ENCODE measurements at regions not wholly inside any gene's neighbourhood (a gene's known extent, or its start where the extent isn't known, plus 50 kb on each side); places are given as distances from the start of the nearest gene placed in this dataset.
"Not testable (repeated sequence)": the region's sequence is repeated elsewhere in the genome, so short reads cannot be mapped to it uniquely, and the experiment has no call there.

DNA sequence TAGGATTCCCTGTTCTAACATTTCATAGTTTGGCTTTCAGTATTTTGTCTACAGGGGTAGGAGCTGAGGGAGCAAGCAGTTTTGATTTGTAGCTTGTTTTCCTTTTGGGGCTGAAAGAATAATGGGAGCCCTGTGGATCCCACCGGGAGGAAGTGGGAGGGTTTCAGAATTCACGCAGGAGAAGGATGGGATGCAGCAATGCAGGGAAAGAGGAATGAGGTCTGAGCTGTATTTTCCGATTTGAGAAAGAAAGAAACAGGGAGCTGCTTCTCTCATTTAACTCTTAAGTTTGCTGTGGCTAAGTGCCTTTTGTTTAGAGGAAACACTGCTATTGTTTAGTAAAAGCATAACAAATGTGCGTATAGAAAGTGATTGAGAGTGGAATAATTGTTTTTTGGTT is 141.0 kb downstream of the ADCYAP1 start:
- no peak for DNase-seq (ENCODE audit: low read depth in 3 of 3)

DNA sequence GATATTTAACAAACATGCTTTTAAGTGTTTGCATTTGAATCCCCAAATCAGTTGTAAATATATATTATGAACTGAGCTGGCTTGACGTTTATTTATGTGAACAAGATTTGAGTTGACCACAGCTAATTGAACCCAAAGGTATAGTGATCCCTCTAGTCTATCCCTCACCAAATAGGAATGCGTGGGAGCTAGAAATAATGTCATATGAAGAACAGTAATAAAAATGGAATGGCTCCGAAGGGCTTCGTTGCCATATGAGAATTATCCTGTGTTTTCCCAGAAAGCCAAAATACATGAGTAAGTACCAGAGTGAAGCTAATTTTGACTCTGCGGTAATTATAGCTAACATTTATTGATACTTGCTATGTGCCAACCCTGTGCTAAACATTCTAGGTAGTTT is 142.7 kb downstream of the ADCYAP1 start:
- DNase-seq (ENCODE audit: low read depth in 3 of 3): no peak

DNA sequence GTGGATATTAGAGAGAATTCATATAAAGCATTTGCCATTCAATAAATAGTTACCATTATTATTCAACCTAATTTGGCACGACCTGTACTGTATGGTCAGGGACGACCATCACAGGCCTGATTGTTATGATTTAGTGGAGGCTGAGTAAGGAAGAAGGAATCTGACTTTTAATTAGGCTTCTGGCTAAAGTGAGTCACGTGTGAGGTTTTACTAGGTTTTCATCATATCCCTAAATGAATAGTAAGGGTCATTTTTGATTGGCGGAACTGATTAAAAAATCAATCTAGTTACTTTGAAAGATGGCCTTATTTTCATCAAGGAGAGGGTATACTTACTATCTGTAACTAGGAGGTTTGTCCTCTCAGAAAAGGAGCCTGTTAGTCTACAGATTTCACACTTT is 143.4 kb downstream of the ADCYAP1 start:
- no peak for DNase-seq (ENCODE audit: low read depth in 3 of 3)

DNA sequence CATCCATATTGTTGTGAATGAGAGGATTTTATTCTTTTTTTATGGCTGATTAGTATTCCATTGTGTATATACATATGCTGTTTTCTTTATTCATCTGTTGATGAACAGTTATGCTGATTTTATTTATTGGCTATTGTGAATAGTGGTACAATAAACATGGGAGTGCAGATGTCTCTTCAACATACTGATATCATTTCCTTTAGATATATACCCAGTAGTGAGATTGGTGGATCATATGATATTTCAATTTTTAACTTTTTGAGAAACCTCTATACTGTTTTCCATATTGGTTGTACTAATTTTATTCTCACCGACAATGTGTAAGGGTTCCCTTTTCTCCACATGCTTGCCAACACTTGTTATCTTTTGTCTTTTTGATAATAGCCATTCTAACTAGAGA is 144.5 kb downstream of the ADCYAP1 start:
- DNase-seq (ENCODE audit: low read depth in 3 of 3): no peak

DNA sequence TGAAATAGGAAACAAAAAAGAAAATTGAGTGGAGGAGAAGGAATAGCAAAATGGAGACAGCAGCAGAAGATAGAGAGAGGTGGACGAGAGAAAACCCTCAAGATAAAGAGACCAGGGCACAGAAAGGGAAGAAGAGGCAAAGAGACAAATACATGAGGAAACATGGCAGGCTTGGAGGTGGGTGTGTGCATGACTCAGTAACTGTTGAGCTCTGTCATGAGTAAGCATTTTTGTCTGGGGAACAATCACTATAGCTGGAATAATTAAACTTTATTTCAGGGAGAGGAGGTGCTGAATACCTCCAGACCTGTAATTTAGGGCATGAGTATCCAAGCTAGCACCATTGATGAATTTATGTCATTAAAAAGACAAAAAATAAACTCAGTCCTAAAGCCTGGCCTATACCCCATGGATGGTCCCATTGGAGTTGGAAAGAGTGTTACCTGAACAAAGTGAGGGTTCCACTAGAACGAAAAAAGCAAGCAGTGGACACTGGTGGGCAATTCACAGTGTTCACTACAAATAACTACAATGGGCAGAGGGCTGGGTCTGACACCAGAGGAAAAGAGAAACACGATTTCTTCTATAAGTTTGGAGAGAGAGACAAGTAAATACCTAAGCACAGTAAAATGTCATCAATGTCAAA is 145.5 kb downstream of the ADCYAP1 start:
- no peak for DNase-seq (ENCODE audit: low read depth in 3 of 3)

DNA sequence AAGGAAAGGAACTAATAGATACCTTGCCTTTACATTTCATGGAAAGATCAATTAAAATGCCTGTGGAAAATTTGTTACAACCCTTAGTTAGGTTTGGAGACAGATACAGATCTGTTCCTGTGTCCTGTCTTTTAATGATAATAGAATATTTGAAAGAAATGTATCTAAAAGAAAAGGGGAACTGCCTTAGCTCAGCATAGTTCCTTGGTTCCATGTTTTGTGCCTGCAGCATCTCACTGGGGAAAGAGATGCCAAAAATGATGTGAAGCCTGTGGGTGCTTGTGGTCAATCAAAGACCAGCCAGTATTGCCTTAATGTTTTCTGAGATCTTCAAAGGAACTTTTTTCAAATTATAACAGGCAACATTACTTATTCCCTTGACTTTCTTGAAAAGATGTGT is 147.6 kb downstream of the ADCYAP1 start:
- no peak for DNase-seq (ENCODE audit: low read depth in 3 of 3)

DNA sequence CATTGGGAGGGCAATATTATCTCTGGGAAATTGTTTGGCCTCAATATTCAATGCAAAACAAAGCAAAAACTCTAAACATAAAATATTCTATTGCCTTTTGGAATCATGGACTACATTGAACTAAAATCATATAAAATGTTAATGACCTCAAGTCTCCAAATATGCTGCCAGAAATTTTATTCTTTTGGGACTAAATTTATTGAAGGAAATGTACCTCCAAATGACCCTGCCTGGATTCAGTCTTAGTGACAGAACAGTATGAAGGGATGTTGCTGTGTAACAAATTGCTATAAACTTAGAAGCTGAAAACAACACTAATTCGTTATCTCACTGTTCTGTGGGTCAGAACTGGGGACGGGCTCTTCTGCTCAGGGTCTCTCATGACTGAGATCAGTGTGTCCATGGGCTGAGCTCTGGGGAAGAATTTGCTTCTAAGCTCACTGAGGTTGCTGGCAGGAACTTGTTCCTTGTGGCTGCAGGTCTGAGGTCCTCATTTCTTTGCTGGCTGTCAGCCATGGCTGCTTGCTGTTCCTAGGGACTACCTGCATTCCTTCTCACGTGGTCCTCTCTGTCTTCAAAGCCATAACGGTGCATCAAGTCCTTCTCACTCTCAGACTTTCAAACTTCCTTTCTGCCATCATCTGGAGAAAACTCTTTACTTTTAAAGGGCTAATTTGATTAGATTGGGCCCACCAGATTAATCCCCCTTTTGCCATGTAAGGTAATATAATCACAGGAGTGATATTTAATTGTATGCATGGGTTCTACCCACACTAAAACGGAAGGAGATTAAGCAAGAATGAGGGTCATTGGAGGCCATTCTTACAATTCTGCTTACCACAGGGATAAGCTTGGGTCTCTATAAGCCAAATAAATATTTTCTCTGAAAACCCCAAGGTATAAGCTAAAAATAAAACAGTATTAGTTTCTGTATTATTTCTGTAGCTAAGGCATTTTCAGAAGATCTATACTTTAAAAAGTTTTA is 149.0 kb downstream of the ADCYAP1 start:
- DNase-seq (ENCODE audit: low read depth in 3 of 3): no peak

DNA sequence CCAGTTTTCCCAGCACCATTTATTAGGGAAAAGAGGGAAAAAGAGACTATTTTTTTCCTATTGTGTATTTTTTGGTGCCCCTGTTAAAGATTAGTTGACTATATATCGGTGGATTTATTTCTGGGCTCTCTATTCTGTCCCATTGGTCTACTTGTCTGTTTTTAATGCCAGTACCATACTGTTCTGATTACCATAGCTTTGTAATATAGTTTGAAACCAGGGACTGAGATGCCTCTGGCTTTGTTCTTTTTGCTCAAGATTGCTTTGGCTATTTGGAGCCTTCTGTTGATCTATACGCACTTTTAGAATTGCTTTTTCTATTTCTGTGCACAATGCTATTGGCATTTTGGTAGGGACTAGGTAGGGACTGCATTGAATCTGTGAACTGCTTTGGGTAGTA is 151.7 kb downstream of the ADCYAP1 start:
- no peak for DNase-seq (ENCODE audit: low read depth in 3 of 3)

DNA sequence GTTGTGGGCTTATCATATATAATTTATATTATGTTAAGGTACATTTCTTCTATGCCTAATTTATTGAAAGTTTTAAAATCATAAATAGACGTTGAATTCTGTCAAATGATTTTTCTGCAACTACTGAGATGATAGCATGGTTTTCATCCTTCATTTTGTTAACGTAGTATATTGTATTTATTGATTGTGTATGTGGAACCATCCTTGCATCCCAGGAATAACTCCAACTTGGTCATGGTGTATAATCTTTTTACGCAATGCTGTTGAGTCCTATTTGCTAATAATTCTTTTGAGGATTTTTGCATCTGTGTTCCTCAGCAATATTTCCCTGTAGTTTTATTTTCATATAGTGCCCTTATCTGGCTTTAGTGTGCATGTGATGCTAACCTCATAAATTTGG is 152.7 kb downstream of the ADCYAP1 start:
- no peak for DNase-seq (ENCODE audit: low read depth in 3 of 3)

DNA sequence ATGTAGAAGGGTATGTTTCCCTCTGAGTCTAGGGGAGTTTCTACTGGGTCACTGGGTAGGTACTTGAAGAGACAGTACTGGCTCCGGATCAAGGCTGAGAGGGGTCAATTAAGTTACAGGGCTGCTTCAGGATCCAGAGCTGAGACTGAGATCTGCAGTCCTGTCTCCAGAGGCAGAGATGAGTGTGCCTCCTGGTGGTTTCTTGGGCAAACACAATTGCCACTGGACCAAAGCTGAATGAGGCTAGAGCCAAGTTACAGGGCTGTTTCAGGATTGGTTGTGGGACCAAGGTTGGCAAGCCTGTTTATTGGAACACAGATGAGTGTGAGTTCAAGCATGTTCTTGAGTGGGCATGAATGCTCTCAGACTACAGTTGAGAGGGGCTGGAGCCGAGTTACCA is 157.9 kb downstream of the ADCYAP1 start:
- DNase-seq (ENCODE audit: low read depth in 3 of 3): no peak

DNA sequence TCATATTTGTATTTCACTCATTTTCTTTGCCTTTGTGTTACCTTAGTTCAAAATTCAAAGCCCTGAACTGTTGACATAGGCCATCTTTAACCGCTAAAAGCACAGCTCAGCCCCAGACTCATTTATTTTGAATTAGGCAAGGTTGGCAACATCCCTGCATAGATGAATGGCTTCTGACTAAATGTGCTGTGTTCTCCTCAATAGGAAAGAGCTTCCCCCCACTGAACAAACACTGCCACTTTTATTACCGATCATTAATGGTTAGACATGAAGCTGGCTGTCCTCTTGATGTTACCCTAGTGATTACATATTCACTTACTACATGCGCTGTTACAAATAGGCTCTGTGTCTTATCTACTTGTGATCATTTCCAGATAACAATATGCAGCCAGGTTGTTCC is 170.7 kb downstream of the ADCYAP1 start:
- DNase-seq (ENCODE audit: low read depth in 3 of 3): no peak

DNA sequence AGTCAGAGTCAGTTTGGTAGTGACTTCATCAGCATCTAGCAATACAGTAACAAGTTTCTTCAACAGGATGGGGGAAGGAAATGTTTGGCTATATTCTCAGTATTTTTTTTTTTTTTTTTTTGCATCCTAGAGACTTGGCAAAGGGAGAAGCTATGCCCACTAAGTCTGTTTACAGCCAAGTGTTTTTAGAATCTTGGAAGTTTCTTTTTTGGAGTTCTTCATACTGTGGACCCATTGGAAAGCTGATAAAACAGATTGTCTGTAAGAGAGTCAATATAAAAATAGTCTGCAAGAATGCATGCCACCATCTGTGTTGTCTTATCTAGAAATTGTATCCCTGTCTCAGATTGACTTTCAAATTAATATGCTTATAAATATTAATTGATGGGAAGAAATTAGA is 171.2 kb downstream of the ADCYAP1 start:
- DNase-seq (ENCODE audit: low read depth in 3 of 3): no peak

DNA sequence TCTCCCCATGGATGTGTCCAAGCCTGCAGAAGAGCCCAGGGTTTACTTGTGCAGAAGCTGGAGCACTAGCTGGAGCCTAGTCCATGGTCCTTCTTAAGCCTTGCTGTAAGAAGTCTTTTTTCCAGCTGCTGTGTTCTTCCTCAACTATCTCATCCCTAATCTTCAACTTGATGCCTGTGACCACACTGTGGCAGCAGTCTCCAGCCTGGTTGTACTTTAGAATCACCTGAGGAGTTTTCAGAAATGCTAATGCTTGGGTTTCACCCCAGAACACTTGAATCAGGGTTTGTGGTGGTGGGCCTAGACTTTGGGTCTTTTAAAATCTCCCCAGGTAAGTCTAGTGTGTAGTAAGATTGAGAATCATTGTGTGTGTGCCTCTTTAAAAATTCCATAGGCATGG is 173.6 kb downstream of the ADCYAP1 start:
- DNase-seq (ENCODE audit: low read depth in 3 of 3): no peak

DNA sequence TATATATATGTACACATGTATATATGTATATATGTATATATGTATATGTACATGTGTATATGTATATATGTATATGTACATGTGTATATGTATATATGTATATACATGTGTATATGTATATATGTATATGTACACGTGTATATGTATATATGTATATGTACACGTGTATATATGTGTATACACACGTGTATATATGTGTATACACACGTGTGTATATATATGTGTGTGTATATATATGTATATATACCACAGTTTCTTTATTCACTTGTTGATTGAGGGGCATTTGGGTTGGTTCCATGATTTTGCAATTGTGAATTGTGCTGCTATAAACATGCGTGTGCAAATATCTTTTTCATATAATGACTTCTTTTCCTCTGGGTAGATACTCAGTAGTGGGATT is 179.0 kb downstream of the ADCYAP1 start:
- DNase-seq (ENCODE audit: low read depth in 3 of 3): not testable (repeated sequence)

DNA sequence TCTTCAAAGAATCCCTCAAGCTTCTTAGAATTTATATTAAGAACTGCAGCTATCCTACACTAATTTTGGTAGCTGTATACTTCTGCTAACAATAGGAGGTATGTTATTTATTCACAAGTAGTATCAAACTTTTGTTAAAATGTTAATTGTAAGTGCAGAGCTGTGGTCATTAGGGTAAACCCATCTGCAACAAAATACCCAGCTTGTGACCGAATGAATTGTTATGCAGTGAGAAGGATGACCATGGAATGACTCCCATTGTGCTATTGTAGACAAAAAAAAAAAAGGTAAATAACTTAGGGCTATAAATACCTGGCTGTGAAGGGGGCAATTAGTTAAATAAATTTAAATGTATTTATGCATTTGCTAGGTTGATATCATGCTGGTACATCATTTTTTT is 186.1 kb downstream of the ADCYAP1 start:
- DNase-seq (ENCODE audit: low read depth in 3 of 3): no peak

DNA sequence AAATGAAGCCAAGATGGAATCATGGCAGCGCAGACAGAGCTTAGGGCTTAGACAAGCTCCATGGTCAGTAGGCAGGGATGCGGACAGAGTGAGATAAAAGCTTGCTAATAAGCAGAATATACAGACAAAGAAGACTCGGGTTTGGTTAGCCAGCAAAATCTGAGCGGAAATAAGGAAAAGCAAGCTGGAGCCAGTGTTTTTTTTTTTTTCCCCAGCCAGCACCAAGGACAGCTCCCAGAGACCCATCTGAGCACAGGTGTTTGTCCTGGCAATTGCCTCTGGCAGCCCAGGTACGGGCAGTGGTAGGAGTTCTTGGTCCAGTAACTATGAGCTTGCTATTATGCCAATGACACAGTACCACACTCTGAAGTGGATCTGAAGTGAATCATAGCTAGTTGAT is 187.6 kb downstream of the ADCYAP1 start:
- no peak for DNase-seq (ENCODE audit: low read depth in 3 of 3)

DNA sequence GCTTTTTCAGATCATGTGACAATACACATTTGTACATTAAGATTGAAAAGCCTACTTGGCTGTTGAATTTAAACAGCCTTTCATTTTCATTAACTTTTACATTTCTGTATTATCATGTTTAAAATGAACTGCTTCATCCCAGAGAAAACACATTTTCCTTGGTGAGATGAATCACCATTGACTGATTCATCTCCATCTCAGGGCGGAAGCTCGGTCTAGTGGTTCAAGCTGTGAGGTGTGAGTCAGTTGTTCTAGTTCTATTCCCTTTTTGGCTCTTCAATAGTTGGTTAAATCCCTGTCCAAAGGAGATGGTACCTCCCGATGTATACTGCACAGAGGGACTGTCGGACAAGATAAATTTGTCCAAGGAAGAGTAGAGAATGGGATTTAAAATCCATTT is 189.7 kb downstream of the ADCYAP1 start:
- DNase-seq (ENCODE audit: low read depth in 3 of 3): no peak

DNA sequence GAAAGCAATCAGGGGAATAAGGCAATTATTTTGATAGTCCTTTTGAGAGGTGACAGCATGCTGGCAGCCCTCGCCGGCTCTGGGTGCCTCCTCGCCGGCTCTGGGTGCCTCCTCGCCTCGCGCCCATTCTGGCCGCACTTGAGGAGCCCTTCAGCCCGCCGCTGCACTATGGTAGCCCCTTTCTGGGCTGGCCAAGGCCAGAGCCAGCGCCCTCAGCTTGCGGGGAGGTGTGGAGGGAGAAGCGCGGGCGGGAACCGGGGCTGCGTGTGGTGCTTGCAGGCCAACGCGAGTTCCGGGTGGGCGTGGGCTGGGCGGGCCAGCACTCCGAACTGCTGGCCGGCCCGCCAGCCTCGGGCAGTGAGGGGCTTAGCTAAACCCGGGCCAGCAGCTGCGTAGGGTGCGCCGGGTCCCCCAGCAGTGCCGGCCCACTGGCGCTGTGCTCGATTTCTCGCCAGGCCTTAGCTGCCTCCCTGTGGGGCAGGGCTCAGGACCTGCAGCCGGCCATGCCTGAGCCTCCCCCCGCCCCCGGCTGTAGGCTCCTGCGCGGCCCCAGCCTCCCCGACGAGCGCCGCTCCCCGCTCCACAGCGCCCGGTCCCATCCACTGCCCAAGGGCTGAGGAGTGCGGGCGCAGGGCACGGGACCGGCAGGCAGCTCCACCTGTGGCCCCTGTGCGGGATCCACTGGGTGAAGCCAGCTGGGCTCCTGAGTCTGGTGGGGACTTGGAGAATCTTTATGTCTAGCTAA is 193.5 kb downstream of the ADCYAP1 start:
- not testable (repeated sequence) for DNase-seq (ENCODE audit: low read depth in 3 of 3)

DNA sequence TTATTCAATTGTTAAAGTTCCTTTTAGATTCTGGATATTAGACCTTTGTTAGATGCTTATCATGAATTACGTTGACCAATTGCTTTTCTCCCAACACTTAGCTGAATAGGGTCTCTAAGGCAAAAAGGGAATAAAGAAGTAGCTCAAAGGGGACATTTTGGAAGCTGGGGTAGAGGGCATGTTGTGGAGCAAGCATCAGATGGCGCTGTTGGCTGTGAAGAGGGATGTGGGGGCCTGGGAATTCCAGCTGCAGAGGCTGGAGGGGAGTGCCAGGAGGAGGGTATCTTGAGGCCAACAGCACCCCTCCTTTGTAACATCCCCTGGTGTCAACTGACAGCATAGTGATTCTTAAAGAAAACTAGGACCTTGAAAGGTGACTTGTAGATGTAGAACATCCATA is 198.2 kb downstream of the ADCYAP1 start:
- no peak for DNase-seq (ENCODE audit: low read depth in 3 of 3)

DNA sequence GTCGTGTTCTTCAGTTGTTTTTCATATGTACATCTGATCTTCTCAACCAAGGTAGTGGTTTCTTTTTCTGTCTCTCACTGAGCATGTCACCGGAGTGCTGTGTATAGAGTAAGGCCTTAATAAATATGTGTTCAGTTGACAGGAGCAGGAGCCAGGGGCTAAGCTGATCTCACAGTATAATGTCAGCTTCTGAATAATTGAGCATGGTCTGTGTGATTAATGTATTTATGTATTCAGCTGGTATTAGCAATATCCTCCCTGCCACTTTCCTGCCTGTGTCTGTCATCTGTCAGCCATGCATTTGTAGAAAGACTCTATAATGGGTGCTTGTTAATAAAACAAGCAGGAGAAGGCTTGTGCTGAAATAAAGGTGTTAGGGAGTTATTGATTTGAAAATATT is 198.9 kb downstream of the ADCYAP1 start:
- no peak for DNase-seq (ENCODE audit: low read depth in 3 of 3)

DNA sequence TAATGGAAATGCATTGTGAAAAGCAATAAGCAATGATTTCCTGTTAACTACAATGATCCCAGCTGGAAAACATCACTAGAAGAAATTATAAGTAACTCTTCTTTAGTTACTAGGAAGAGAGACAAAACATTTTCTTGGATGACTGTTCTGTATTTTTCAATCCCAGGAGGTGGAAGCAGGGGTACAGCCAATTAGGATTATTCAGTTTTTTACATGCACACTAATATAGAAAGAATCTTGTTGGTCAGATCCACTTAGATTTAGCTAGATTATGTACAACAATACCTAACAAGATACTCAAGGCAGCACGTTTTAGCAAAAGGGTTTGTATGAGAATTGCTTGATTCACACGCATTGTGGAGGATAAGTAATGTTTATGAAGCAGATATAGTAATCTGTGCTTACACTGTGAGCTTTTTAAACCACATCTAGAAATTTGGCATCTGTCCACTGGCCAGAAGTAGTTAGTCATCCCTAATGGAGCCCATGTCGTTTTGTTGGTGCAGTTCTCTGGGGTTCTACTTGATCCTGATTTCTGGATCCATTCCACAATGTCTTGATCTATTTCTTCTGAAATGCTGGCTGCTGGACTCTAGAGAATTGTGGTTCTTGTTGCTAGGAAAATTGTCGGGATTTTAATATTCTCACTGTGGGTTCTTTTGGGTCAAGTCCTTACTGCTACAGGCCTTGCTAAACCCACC is 199.7 kb downstream of the ADCYAP1 start:
- DNase-seq (ENCODE audit: low read depth in 3 of 3): no peak

DNA sequence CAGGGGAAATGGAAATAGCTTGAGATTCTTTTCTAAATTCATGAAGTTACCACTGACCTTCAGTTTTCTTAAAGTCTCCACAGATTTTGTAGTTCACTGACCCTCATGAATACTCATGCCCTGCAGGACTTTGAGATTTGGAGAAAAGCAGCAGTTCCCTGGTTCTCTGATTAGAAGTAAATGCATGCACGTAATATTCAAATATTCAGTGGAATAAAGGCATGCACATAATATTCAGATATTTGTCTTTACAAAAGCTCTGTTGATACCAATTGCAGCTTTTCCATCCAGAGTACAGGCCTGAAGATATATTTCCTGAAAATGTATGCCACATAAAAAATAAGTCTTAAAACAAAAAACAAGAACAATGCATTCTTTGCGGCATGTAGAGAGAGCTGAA is 219.8 kb downstream of the ADCYAP1 start:
- DNase-seq (ENCODE audit: low read depth in 3 of 3): no peak
